ENCODE measurements at regions not wholly inside any gene's neighbourhood (a gene's known extent, or its start where the extent isn't known, plus 50 kb on each side); places are given as distances from the start of the nearest gene placed in this dataset.
"Not testable (repeated sequence)": the region's sequence is repeated elsewhere in the genome, so short reads cannot be mapped to it uniquely, and the experiment has no call there.

DNA sequence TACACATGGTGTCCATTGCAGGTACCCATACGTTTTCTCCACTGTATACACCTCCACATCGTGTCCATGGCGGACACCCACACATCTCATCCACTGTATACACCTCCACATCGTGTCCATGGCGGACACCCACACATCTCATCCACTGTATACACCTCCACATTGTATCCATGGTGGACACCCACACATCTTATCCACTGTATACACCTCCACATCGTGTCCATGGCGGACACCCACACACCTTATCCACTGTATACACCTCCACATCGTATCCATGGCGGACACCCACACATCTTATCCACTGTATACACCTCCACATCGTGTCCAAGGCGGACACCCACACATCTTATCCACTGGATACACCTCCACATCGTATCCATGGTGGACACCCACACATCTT, 50.4 kb upstream of the TTC34 start:
- not testable (repeated sequence) for DNase-seq

GRCh38 chr1:2853711-2854110, 52.2 kb upstream of the TTC34 start:
- DNase-seq = no peak

DNA sequence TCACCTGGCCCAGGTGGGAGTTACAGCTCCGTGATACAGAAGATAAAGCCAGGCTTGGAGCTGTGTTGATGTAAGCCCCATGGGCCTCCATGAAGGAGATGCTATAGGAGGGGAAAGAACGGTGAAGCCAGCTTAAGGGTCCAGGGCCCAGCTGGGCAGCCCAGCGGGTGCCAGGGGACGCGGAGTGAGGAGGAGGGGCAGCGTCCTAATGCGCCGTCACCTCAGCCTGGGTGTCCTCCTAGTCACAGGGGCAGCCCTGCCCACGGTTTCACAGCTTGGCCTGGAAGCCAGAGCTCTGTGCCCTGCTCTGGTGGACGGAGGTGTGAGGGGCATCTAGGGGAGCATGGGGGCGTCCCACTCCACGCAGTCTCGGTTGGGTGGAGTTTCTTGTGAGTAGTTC, 52.7 kb upstream of the TTC34 start:
- no peak for DNase-seq

- no peak for DNase-seq
Observed at GRCh38 chr1:2854611-2855010, 53.1 kb upstream of the TTC34 start.

GRCh38 chr1:2855206-2856065, 53.9 kb upstream of the TTC34 start:
- DNase-seq = no peak

GRCh38 chr1:2856066-2856390, 54.5 kb upstream of the TTC34 start:
- no peak for DNase-seq

GRCh38 chr1:2856676-2857375, 55.3 kb upstream of the TTC34 start:
- no peak for DNase-seq

GRCh38 chr1:2857521-2857920, 56.0 kb upstream of the TTC34 start:
- no peak for DNase-seq

GRCh38 chr1:2858676-2859075, 57.2 kb upstream of the TTC34 start:
- DNase-seq = no peak

DNA sequence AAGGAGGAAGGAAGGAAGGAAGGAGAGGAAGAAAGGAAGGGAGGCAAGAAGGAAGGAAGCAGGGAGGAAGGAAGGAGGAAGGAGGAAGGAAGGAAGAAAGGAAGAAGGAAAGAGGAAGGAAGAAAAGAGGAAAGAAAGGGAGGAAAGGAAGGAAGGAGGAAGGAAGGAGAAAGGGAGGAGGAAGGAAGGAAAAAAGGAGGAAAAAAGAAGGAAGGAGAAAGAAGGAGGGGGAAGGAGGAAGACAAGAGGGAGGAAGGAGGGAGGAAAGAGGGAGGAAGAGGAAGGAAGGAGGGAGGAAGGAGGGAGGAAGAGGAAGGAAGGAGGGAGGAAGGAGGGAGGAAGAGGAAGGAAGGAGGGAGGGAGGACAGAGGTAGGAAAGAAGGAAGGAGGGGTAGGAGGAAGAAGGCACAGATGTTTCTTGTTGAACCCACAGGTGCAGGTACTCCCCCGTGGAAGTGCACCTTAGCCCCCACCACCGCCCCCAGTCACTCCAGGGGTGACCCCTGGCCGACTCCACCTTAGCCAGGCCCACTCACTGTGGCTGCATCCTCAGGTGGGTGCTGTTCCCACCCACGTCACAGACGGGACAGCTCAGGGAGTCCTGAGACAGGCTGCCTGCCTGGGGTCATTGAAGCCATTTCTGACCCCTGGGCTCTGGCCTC, 57.9 kb upstream of the TTC34 start:
- DNase-seq = no peak

DNA sequence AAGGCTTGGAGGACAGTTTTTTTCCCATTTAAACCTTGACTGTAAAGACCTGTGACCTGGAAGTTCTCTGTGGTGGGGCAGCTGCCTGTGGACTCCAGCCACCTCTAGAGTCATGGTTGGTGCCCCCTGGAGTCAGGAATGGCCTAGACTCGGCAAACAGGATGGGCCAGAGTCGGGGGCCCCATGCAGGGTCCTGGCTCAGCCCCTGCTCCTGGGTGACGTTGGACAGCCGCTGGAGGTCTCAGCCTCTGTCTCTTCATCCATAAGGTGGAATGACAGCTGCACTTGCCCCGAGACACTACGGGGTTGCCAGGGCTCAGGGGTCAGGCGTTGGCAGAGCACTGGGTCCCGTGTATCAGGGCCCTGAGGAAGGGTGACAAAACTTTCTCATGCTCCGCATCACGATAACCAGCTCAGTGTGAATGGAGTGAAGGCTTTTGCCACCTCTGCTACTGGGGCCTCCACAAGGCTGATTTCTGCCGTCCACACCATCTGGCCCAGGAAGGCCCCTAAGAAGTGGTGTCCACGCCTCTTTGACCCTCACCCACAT, 58.5 kb upstream of the TTC34 start:
- no peak for DNase-seq

DNA sequence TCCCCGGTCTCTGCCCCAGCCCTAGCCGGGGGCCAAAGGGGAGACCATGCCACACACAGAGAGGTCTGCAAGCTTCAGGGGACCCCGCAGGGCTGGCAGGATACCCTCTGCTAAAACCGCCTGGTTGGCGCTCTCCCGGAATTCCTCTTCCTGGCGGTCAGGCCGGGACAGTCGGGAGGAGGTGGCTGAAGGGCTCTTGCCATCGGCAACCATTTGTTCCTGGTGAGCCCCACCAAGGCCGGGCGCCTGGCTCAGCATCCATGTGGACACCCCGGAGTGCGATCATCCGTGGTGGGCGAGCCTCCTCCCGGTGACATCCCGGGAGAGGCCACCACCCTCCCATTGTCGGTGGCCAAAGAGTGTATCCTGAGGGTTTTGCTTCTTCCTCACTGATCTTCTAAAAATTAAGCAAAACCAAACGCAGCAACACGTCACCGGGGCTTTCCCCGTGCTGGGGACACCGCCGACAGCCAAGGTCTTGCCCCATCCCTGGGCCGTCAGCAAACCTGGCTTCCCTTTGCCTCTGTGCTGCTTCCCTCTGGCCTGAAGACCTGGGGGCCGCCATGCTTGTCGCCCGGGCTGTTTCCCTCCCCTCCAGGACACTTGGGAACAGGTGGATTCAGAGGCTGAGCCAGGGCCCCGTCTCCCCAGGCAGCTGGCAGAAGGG, 59.1 kb upstream of the TTC34 start:
- DNase-seq = no peak

DNA sequence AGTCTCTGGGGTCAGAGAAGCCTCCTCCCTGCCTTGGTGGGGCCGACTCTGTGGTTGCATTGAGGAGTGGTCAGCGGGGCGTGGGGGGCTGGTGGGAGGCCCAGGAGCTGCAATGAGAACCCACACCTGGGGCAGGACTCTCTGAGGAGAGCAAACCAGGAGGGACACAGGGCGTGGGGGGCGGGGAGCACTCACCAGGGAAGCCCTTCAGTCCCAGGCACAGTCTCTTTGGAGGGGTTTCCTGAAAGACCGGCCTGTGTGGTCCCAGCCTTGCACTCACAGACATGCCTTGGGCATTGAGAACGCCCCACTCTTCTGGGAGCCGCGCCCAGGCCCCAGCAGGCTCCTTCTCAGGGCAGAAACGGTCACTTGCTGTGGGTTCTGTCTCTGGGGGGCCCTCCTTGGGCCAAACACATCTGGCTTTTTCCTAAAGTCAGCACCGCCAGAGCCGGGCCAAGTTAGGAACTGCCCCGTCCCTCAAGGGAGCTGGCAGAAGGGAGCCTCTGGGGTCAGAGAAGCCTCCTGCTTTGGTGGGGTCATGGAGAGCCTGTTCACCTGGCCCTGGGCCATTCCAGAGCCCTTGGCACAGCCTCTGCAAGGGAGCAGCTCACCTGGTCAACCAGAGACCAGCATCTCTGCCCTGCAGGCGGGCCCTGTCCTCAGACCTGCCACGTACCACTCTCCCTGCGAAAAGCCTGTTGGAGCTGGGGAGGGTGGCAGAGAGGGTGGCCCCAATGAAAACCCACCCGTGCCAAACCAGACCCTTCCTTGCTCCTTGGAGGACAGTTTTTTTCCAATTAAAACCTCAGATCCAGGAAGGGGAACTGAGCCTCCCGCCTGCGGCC, 59.9 kb upstream of the TTC34 start:
- no peak for DNase-seq

GRCh38 chr1:2861988-2862813, 60.7 kb upstream of the TTC34 start:
- no peak for DNase-seq

- DNase-seq = no peak
Observed at GRCh38 chr1:2862814-2863647, 61.5 kb upstream of the TTC34 start.

DNA sequence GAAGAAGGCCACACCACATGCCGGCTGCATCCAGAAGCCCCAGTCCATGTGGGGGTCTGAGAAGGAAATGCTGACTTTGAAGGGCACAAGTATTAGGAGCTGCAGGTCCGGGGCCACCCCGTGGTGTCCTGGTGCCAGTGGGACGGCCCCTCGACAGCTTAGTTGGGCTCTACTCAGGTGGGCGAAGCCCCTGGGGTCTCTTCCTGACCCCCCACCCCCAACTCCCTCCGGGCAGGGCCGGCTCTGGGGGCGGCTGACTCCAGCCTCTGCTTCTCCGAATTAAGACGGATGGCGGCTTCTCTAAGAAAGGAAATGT, 62.1 kb upstream of the TTC34 start:
- DNase-seq = no peak

GRCh38 chr1:2864203-2864905, 62.9 kb upstream of the TTC34 start:
- DNase-seq = no peak

- no peak for DNase-seq
Observed at GRCh38 chr1:2865000-2865399, 63.5 kb upstream of the TTC34 start.

- no peak for DNase-seq
Observed at GRCh38 chr1:2865571-2866421, 64.3 kb upstream of the TTC34 start.
